HK-2 (cell line): ENCODE measurements at regions not wholly inside any gene's neighbourhood (a gene's known extent, or its start where the extent isn't known, plus 50 kb on each side); places are given as distances from the start of the nearest gene placed in this dataset.

Source experiments
- DNase-seq: peaks from one replicate; pipeline ENCODE4 v3.0.0-alpha.2; 2018; ENCODE audit not compliant: unreplicated experiment

DNA sequence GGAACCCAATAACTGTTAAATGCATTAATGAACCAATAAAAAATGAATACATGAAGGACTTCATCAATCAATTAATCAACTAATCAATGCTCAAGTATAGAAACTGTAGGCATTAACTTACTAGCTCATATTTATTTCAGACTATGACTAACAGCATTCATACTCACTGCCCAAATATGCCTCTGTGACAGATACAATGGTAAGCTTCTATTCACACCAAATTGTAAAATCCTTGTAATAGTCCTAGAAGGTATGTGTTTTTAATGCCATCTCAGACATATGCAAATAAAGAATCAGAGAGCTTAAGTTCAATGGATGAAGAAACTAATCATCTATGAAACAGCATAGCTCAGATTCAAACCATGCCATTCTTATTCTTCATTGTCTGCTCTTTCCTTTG is 1253.6 kb upstream of the TENM4 start:
- DNase-seq = no peak

DNA sequence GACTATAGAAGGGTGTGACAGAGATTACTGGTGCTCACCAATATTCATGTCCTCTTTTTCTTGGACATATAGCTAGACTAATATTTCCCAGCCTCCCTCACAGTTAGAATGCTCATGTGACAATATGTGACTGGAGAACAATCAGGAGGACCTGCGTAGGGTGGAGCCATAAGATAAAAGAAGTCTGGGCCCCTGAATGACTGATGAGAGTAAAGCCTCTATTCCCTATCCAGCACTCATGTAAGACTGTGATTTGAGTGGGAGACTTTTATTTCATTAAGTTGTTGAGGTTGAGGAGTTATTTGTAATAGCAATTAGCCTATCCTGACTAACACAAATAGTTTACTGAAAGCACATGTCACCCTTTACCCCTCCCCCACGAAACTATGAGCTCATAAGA is 1247.1 kb upstream of the TENM4 start:
- no peak for DNase-seq

DNA sequence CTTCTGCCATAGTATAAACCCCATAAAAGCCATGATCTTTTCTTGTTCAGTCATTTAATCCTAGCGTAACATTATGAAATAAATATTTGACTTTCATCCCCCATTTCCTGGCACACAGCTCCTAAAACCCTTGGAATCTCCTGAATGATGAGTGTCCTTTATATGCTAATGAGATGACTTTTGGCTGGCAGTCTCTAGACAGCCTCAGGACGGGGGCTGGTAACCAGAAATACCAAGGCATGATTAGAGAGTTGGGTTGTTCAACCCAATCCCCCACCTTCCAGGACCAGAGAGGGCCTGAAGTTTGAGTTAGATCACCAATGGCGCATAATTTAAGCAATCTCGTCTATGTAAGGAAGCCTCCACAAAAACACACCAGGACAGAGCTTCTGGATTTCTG is 1246.1 kb upstream of the TENM4 start:
- DNase-seq = no peak

DNA sequence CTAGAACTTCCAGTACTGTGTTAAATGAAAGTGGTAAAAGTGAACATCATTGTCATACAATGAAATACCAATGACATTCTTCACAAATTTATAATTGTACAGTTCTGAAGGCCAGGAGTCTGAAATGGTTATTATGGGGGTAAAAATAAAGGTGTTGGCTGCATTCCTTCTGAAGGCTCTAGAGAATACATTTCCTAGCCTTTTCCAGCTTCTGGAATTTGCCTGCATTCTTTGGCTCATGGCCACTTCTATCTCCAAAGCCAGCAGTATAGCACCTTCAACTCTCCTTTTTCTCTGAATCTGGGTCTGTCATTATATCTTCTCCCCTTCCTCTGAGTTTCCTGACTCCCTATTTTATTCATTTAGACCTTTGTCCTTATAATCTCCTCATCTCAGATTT is 1232.7 kb upstream of the TENM4 start:
- DNase-seq = no peak

DNA sequence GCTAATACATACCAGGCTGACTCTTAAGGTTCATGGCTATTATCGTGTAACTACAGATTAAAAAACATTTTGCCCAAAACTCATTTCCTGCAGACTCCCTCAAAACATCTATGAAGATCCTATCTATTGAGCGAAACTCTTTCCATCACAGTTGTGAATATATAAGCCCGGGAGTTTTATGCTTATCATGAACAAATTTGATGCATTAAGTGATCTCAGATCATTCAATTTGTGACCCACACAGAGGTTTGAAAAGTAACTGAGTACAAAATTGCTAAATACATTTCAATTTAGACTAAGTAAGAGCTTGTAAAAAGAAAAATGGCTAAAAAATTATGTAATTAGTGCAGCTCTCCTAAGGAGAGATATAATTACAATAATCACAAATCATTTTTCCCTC is 1228.8 kb upstream of the TENM4 start:
- no peak for DNase-seq

DNA sequence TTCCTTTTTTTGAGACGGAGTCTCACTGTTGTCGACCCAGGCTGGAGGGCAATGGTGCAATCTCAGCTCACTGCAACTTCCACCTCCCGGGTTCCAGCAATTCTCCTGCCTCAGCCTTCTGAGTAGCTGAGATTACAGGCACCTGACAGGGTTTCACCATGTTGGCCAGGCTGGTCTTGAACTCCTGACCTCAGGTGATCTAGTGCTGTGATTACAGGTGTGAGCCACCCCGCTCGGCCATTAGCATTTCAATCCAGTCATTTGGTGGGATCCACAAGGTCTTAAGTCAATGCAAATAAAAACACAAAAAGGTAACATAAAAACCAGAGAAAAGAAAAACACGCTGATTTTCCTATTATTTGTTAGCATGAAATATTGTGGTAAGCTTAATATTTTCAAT is 1227.2 kb upstream of the TENM4 start:
- no peak for DNase-seq

DNA sequence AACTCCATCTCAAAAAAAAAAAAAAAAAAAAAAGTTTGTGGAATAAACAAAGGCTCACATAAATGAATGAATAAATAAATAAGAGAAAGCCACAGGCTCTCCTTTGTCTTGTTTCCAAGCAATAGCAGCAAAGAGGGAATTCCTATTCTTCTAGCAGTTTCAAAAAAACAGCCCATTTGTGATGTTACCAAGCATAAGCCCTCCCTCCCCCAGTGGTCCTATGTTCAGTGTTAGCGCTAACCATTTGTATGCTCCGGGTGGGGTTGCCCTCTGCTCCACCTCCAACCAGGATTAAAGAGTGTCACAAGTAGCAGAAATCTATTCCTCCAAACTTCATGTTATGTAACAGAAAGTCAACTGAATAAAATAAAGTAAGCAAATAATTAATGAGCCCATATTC is 1215.0 kb upstream of the TENM4 start:
- no peak for DNase-seq

DNA sequence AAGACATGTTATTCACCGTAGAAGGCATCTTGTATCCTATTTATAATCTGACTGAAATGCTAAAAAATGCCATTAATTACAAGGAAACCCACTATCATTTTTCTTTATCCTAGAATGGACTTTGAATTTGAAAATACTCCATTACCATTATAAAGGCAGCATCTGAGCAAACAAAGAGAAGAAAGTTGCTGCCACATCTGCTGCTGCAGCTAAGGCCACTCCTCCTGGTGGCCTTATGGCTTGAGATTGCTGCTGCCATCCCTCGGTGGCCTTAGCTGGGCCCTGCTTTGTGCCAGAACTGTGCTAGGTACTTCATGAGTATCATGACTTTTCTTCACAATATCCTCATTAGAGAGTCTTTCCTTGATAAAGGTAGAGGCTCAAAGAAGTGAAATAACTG is 1210.1 kb upstream of the TENM4 start:
- no peak for DNase-seq

DNA sequence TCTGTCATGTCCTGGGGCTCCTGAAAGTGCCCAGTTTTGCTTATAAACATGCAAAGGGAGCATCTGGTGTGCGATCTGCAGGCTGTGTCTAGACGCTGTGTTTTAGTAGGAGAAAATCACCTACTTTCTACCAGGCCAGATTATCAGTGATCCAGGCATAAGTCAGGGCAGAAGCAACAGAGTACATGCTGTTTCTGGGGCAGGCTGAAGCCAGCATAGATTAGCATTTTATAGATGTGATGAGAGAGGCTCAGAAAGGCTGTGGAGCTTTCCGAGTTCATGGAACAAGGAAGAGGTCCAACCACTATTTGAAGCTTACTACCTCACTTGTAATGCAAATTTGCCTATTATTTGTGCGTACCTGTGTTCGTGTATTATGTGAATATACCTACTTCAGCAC is 1208.4 kb upstream of the TENM4 start:
- DNase-seq = no peak

DNA sequence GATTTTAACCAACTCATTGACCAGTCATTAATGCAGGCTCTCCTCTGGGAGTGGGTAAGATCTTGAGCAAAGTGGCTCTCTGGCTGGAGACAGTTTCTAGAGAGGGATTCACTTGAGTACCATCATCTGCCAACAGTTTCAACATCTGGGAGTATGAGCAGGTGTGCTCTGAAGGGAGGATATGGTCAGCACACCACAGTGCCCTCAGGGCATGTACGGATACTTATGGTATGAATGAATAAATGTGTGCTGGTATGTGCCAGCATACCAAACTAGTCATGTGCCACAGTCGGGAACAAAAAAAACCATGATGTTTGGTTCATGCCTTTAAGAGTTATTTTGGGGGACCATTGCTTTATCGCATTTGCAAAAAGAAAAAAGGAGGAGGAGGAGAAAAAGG is 1197.5 kb upstream of the TENM4 start:
- no peak for DNase-seq

DNA sequence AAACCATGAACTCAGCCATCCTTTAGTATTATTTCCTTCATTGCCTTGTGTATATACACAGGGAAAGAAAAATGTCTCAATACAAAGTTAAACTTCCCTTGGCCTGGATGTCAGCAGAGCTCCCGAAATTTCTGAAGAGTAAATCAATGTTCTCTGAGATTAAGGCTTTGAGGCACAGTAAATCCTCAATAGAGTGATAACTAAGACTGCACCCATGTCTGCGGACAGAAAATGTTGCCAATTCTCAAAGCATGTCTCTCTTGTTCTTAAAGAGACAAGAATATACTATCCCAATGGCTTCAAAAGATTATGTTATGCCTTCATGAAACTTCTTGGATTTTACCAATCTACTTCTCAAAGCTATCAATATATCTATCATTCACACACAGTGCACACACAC is 1196.7 kb upstream of the TENM4 start:
- no peak for DNase-seq

DNA sequence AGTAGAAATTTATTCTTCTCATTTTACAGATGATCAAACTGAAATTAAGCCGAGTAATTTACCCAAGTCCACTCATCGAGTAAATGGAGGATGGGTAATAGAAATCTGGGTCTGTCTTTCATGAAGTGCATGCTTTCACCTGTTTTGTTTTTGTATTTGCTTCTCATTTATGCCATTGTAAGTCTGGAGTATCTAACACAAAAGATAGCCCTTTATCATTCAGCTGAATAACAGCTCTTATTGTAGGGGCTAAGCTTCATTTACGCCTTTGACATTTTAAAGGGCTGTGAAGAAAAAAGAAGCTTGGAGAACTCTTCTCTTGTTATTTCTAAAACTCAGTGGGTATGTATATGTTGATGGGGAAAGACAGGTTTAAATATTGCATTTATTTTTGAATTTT is 1196.2 kb upstream of the TENM4 start:
- DNase-seq = no peak

DNA sequence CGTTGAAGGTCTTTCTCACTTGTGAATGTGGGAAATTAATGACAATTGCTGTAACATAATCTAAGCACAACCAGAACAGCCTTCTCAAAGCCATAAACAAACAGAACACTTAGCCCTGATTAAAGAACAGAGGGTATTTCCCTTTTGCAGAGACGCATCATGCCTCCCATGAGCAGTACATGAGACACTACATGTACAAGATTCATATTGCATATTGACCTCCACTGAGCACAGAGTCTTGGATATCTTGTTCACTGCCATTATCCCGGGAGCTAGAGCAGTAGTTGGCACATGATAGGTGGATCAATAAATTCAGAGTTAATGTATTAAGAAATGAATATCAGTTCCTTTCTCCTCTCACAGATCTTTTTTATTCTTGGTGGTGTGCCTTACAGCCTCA is 1194.3 kb upstream of the TENM4 start:
- no peak for DNase-seq

DNA sequence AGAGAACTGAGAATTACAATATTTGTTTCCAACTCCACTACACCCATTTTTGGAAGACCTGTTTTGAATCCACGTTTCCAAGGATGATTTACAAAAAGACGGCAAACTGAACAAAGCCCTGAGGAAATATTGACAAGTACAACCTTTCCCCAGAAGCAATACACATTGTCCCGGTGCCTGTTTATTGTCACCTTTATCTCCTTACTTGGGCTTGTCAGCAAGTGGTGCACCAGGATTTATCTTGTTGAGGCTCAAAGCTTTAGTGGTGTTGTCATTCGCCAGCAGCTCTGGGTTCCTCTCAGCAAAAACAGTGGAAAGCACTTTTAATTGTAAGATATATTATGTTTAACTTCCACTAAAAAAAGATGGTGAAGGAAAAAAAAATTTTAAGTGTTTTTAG is 1191.9 kb upstream of the TENM4 start:
- DNase-seq = no peak

DNA sequence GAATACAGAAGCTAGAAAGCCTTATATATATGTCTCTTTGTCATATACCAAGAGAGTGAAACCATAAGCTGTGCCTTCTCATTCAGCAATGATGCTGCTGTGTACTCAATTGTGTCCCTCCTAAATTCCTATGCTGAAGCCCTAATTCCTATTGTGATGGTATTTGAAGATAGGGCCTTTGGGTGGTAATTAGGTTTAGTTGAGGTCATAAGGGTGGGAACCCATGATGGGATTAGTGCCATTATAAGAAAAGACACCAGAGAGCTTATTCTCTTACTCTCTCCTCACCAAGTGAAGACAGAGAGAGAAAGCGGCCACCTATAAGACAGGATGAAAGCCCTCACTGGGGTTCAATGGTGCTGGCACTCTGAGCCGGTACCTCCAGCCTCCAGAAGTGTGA is 1191.3 kb upstream of the TENM4 start:
- DNase-seq = no peak

DNA sequence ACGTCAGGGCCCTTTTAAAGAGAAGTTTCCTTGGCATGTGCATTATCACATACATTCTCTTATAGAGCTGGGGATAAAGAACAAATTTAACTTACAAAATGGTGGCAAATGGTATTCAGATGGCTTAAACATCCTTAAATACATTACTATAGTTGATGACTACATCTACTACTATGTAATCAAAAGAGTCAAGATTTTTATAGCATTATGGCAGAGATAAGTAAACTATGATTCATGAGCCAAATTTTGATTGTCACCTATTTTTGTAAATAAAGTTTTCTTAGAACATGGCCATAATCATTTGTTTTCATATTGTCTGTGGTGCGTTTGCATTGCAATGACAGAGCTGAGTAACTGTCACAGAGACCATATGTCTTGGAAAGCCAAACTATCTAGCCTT is 1188.6 kb upstream of the TENM4 start:
- DNase-seq = no peak

DNA sequence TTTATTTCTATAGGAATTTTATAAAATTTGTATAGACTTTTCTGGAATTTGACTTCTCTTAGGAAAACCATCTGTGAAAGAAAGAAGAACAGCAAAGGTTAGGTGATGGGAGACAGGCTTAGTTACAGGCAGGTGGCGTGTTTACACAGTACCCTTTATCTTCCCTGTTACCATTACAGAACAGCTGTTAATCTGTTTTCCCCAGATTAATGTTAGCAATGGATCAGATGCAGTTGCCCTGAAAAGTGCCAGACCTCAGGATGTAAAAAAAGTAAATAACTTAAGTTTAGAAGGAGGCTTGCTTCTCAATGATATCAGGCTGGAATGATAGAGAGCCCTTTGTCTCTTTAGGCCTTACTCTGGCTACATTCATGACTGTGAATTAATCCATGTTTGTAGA is 1186.5 kb upstream of the TENM4 start:
- DNase-seq = no peak

DNA sequence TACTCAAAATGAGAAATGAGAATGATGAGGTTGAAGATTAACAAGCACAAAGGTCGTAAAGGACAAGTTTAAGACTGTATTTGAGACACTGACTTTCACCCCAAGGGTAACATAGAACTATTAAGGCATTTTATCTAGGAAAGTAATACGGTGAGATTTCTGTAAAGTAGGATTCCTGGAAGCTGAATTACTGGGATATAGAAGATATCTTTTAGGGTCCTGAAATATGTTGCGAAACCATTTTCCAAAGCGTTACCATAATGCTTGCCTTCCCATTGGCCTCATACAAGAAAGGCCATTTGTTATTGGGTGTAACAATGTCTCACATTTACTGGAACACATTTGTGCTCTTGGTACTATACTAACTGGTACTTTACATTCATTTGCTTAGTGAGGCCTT is 1185.9 kb upstream of the TENM4 start:
- DNase-seq = no peak

DNA sequence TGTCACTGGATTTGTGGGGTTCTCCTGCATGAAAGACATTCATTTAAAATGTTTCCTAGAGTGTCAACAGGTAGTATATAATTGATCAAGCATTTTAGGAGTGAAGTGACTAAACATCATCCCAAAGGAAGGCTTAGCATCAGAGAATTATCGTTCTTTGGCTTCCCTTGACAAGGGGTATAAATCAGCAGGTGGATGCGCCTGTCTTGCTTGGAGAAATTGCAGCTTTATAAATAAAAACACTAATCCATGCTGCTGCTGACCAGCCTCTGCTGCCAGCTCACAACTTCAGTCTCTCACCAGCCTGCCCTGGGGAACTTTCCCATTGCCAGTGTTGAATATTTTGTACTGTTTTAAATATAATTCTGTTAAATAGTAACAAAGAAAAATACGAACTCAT is 1184.7 kb upstream of the TENM4 start:
- DNase-seq = no peak

DNA sequence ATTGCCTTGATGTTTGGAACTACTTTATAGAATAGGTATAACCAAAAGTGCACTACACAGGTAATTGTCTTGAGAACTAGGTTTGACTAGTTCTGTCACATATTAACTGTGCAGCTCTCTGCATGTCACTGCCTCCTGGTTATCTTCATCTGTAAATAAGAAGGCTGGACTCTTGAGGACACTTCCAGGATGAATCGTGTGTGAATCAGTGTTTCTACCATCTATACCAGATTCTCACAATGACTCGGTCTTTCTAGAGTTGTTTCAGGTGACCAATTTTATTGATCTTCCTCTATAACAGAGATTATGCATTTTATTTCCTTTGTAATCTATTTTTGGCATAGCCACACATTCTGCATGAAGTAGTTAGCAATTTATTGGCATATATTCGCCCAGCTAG is 1181.0 kb upstream of the TENM4 start:
- no peak for DNase-seq

DNA sequence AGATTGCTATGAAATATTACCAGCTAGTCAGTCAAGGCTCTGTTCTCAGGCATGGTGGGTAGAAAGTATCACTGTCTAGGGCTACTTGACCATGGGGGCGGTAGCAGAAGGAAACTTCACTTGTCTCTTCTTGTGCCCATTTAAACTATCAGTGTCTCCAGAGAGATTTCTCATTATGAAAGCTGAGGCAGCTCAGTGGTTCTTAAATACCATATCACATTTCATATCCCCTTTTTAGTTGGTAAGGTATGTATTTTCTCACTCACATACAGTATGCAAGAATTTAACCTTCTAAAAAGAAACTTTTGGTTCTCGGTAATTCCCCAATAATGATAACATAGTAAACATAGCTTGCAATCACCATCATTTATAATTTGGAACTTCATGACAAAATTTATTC is 1180.0 kb upstream of the TENM4 start:
- DNase-seq = no peak

DNA sequence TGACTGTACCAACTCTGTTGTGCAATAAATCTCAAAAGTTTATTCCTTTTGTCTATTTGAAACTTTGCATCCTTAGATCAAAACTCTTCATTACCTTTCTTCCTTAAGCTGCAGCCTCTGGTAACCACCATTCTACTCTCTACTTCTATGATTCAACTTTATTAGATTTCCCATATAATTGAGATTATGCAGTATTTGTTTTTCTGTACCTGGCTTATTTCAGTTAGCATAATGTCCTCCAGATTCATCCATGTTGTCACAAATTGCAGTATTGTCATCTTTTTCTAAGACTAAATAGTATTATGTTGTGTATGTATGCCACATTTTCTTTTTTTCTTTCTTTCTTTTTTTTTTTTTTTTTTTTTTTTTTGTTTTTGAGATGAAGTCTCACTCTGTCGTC is 1176.3 kb upstream of the TENM4 start:
- DNase-seq = no peak

DNA sequence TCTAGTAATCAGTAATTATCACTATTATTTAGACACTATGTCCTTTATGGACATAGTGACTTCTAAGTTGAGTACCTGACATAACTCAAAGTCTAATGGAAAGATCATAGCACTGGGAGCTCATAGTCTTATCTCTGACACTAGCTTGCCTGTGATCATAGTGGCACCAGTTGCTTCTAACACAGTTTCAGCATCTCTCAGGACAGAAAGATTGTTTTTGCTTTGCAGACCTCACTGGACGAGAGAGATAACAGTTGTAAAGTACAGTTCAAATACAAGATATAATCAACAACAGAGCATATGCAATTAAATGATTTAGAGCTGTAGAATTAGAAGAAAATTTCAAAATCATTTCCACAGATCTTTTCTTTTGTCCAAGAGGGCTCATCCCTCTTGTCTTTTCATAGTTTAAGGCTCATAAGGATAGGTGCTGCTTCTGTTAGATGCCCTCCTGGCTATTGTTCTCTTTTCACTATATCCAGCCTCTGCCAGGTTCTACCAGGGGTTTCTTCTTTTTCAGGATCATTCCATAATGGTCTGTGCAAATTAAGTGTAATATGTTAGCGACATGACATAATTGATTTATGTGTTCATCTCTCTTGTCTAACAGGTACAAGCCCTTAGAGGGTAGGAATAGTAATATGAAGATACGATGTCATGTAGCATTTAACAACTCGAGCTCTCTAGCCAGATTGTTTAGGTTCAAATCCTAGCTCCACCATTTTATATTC is 1175.4 kb upstream of the TENM4 start:
- no peak for DNase-seq

DNA sequence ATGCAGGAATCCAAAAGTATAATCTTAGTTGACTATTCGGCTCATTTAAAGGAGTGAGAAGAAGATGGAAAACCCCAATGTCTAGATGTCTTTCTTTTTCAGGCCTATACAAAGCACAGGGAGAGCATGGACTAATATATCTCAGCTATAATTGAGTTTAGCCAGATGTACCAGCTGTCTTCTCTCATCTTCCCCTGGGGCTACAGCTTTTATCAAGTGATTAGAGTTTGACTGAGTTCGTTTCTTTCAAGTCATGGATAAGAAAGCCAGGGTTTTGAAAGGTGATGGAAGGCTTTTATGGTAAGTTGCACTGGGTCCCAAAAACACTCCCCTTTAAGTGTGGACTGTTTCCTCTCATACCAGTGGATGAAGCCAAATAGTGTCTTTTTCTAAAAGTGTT is 1172.8 kb upstream of the TENM4 start:
- DNase-seq = no peak

DNA sequence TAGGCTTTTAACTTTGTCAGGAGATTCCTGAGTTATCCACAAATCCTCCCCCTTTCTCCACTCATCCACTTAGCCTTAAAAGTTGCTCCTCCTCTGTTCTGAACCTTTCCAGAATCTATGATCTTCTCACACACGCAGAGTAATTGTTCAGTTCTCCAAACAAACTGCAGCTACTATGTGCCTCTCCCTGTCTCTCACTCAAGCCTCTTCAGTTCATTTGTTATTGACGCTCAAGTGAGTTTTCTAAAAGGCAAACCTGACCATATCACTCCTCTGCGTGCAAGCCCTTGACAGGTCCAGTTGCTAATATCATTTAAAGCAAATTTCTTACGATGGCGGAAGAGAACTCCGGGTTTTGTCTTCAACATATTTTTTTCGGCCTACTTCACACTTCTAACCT is 1169.7 kb upstream of the TENM4 start:
- no peak for DNase-seq
